Hepatic stellate cell (primary cell): ENCODE measurements at regions not wholly inside any gene's neighbourhood (a gene's known extent, or its start where the extent isn't known, plus 50 kb on each side); places are given as distances from the start of the nearest gene placed in this dataset.

Experiments
- DNase-seq: peaks from one replicate; pipeline ENCODE4 v3.0.0; 2011; ENCODE audit warnings: low spot score

- DNase-seq = no peak
These were observed 242.0 kb downstream of the HAUS1 start for GRCh38 chr18:46346213-46346612.

GRCh38 chr18:46346896-46347630 lies 242.9 kb downstream of the HAUS1 start:
- no peak for DNase-seq

DNA sequence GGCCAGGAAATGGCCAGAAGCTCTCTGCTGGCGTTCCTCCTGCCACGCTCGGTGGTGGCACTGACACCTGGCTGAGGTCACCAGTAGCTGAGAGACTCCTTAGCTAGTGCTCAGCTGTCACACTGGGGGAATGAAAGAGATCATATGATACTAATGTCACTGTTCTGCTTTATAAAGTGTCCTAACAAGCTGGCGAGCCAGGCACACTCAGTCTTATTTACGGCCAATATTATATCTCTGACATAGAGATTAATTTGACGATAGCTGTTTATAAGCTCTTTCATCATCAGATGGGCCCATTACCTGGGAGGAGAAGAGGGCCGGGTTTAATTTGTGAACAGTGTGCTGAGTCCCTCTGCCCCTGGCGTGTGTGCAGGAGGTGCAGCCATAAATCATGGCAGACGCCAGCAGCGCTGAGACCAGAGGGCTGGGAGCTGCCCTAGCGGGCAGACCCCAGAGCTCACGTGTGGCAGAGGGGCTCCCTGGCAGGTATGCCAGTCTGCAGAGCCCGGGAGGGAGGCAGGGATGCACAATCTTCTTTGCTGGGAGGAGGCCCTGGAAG lies 246.5 kb downstream of the HAUS1 start:
- no peak for DNase-seq

DNA sequence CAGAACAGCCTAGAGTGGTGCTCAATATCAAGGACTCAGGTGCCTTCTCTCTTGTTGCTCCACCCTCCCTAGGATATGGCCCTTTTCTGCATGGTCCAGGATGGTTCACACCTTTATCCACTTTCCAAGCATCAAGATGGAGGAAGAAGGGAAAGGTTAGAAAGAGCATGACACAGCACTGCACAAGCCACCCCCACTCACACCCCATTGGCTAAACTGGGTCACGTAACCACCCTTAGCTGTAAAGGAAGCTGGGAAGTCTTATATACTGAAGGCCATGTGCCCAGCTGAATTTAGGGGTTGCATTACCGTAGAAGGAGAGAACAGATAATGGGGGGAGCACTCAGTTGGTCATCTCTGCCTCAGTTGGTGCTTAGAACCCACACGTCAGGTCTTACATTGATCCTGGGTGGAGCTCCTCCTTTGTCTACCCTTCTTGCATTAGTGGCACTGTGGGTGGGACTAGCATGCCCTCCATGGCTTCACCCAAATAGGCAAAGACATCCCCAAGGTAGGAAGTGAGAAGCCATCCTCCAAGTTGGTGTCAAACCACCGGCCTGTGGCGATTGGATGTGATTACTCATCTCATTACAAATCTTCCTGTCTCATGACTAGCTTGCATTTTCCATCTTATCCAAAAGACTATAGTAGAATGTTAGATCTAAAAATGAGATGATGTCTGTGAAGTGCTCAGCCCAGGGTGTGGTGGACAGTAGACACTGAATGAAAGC lies 248.5 kb downstream of the HAUS1 start:
- DNase-seq = no peak

DNA sequence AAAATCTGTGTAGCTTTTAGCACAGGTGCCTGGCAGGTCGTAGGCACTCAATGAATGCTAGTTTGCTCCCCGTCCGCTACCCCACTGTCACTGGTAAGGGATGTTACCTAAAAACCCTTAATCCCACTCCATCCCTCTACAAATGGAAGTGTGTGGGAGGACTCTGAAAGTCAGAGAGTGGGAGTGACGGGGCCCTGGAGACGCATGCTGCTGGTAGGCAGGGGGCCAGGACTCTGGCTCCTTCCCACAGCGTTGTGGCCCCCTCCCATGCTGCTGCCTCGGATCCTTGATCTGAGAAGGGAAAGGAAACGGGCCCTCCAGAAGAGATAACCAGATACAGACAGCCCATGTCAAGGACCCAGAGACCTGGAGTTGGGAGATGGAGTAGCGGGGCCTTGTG lies 249.3 kb downstream of the HAUS1 start:
- DNase-seq = no peak

GRCh38 chr18:46356278-46357033 lies 252.3 kb downstream of the HAUS1 start:
- DNase-seq = no peak

DNA sequence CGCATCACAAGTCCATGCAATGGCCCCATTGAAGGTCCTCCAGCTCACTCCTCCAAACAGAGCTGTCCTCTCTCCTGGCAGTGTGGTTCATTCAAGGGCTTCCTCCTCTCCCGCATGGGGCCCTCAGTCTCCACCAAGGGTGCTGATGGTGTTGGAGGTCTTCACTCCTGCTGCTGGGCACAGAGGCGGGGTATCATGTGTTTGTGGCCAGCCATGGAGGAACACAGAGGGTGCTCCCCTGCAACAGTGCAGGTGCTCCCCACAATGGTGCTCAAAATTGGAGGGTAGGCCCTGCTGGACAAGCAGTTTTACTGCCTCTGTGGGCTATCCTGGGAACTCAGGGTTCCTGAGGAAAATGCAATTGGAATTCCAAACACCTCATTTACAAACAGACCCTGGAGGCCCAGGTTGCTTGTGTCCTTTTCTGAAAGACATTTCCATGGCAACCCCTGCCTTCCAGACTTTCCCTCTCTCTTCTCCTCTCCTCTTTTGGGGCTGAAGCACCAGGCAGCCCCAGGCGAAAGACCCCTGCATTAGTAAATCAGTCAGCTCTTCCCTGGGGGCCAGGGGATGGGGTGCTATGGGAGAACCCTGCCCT lies 256.0 kb downstream of the HAUS1 start:
- DNase-seq = no peak

- DNase-seq = no peak
These were observed 256.7 kb downstream of the HAUS1 start for GRCh38 chr18:46360866-46361265.

DNA sequence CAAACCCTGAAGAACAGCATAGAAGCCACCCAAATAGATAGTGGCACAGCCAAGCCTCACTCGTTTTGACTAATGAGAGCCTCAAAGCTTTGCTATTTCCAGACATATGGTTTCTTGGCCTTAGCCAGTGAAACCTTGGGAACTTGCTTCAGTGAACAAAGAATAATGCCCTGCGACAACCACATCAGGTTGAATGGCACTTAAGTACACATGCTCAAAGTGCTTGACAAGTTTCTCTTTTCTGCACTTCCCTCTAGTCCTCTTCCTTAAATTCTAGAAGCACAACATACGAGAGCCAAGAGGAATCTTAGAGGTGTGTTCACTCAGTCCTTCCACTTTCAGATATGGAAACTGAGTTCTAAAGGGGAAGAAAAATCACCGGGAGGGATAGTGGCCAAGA lies 258.3 kb downstream of the HAUS1 start:
- no peak for DNase-seq

DNA sequence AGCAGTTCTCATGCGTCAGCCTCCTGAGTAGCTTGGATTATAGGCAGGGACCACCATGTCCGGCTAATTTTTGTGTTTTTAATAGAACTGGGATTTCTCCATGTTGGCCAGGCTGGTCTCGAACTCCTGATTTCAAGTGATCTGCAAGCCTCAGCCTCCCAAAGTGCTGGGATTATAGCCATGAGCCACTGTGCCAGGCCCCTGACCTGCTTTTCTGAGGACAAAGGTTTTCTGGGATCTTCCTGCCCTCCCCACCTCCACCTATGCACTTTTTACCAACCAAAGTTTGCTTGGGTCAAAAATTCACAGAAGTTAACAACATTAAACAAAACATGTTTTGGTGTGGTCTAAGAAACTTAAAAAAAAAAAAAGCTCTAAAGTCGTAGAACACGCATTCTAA lies 259.9 kb downstream of the HAUS1 start:
- no peak for DNase-seq

DNA sequence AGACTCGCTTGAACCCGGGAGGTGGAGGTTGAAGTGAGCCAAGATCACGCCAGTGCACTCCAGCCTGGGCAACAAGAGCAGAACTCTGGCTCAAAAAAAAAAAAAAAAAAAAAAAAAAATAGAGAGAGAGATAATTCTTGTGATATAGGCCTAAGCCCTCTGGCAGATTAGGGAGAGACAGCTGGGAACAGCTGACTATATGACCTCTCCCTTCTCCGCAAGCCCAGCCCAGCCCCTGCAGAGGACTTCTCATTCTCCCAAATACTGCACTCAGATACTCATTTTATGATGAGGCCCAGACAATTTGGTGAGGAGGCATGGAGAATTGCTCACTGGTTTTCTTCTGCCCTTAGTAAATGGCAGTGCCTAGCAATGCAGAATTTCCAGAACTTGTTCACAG lies 262.0 kb downstream of the HAUS1 start:
- DNase-seq = no peak

- no peak for DNase-seq
These were observed 262.7 kb downstream of the HAUS1 start for GRCh38 chr18:46366751-46367376.

DNA sequence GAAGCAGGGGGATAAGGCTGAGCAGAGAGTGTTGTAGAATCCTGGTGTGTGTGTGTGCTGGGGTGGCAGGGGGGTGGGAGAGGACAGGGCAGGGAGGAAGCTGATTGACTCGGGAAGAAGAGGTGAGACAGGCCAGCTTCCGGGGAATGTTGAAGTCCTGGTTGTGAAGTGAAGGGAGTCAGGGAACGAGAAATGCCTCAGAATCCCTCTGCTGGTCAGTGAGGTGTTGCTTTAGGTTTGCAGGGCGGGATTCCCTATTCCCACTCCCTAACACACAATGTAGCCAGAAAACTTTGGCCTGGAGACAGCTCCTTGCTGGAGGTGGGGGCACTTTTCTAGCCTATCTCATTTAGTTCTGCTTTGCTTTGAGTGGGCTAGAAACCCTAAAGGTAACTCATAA lies 265.1 kb downstream of the HAUS1 start:
- DNase-seq = no peak

DNA sequence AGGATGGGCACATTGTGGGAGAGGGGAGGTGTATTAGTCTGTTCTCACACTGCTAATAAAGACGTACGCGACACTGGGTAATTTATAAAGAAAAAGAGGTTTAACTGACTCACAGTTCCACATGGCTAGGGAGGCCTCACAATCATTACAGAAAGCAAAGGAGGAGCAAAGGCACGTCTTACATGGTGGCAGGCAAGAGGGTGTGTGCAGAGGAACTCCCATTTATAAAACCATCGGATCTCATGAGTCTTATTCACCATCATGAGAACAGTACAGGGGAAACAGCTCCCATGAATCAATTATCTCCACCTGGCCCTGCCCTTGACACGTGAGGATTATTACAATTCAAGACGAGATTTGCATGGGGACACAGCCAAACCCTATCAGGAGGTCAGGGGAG lies 266.7 kb downstream of the HAUS1 start:
- DNase-seq = no peak

DNA sequence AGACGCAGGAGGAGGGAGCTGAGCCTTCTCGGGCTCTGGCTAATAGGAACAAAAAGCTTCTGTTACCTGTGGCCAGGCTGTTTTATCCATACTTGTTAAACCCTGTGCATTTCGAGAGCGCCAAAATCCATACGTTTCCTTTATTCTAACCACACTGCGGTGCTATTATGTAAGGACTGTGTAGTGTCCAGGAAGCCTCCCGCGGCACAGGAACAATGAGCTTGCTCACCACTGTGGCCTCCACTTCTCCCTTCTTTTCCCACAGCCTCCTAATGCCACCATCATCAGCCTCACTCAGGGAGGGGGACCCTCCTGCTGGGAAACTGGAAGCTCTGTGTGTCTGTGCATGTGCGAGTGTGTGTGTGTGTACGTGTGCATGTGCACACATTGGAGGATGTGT lies 268.5 kb downstream of the HAUS1 start:
- no peak for DNase-seq

DNA sequence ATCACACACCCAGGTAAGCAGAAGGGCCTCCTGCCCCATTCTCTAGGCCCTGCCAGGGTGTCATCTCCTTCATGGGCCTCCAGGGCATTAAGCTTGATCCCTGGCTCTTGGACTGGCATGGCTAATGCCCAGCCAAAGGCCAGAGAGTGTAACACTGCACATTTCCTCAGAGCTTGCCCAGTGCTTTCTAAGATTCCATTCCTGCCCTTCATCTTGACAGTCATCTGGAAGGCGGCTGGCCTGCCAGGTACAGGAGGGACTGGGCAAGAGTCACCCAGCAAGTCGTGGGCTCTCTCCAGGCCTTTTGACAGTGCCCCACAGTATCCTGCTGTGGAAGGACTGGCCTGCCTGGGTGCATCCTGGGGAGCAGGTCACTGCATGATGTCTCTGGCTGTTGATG lies 268.9 kb downstream of the HAUS1 start:
- no peak for DNase-seq

GRCh38 chr18:46373791-46374190 lies 269.6 kb downstream of the HAUS1 start:
- DNase-seq = no peak

DNA sequence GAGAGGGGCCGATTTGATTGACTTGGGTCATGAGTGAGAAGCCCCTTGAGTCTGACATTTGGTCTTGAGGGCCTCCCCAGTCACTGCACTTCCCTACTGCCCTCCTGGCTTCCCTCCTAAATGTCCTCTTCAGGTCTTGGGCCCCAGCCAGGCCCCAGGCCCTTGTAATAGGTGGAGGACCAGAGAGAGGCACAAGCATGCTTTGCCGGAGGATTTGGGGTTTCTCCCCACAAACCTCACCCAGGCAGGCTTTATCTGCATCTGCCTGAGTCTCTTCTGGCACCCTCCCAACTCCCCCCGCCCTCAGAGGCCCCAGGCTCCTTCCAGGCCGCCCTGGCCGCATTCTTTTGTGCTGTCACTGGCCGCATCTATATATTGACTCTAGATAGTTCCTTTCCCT lies 270.7 kb downstream of the HAUS1 start:
- DNase-seq = no peak

GRCh38 chr18:46377557-46377956 lies 273.4 kb downstream of the HAUS1 start:
- no peak for DNase-seq

GRCh38 chr18:46378126-46378863 lies 274.1 kb downstream of the HAUS1 start:
- no peak for DNase-seq

DNA sequence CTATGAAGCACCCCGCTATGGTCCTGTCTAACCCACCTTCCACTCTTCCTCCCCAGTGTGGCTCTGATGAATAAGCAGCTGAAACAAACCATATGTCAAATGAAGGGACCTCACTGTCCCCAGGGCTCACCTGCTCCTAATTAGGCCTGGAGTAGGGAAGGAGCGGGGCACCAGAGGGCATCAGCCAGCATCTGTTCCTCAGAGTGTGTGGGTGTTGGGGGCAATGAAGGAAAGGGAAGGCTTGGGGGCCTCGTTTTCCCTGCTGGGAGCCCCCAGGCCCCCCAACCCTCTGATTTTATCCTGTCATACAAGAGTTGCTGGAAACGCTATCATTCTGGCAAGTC lies 274.7 kb downstream of the HAUS1 start:
- no peak for DNase-seq
